GM03348 (cell line): ENCODE measurements at regions not wholly inside any gene's neighbourhood (a gene's known extent, or its start where the extent isn't known, plus 50 kb on each side); places are given as distances from the start of the nearest gene placed in this dataset.
"Not testable (repeated sequence)": the region's sequence is repeated elsewhere in the genome, so short reads cannot be mapped to it uniquely, and the experiment has no call there.

Source experiments
- DNase-seq: peaks from one replicate; pipeline ENCODE4 v3.0.0; 2012; ENCODE audit warnings: low spot score

- no peak for DNase-seq
Measured at GRCh38 chr6:147977851-147978465, 364.7 kb upstream of the SASH1 start.

GRCh38 chr6:147979966-147980365 is 362.7 kb upstream of the SASH1 start:
- DNase-seq = no peak

- no peak for DNase-seq
Measured at GRCh38 chr6:147983581-147984366, 358.9 kb upstream of the SASH1 start.

GRCh38 chr6:147986846-147987245 is 355.8 kb upstream of the SASH1 start:
- no peak for DNase-seq

GRCh38 chr6:147990159-147990558 is 352.5 kb upstream of the SASH1 start:
- no peak for DNase-seq

GRCh38 chr6:147991961-147992360 is 350.7 kb upstream of the SASH1 start:
- DNase-seq = no peak

GRCh38 chr6:147999001-147999540 is 343.6 kb upstream of the SASH1 start:
- DNase-seq = no peak

- DNase-seq = no peak
Measured at GRCh38 chr6:148001844-148002642, 340.6 kb upstream of the SASH1 start.

GRCh38 chr6:148004651-148005050 is 338.0 kb upstream of the SASH1 start:
- DNase-seq = no peak

- no peak for DNase-seq
Measured at GRCh38 chr6:148005806-148006205, 336.8 kb upstream of the SASH1 start.

- not testable (repeated sequence) for DNase-seq
Measured at GRCh38 chr6:148010516-148010915, 332.1 kb upstream of the SASH1 start.

GRCh38 chr6:148016013-148016412 is 326.6 kb upstream of the SASH1 start:
- no peak for DNase-seq

- no peak for DNase-seq
Measured at GRCh38 chr6:148021165-148021564, 321.5 kb upstream of the SASH1 start.

GRCh38 chr6:148021699-148022098 is 320.9 kb upstream of the SASH1 start:
- DNase-seq = no peak

GRCh38 chr6:148022279-148022678 is 320.4 kb upstream of the SASH1 start:
- not testable (repeated sequence) for DNase-seq

GRCh38 chr6:148027201-148027600 is 315.4 kb upstream of the SASH1 start:
- no peak for DNase-seq

GRCh38 chr6:148035806-148036390 is 306.7 kb upstream of the SASH1 start:
- DNase-seq = no peak

GRCh38 chr6:148037496-148037895 is 305.1 kb upstream of the SASH1 start:
- no peak for DNase-seq

- no peak for DNase-seq
Measured at GRCh38 chr6:148041546-148041945, 301.1 kb upstream of the SASH1 start.

- no peak for DNase-seq
Measured at GRCh38 chr6:148042536-148042935, 300.1 kb upstream of the SASH1 start.

GRCh38 chr6:148044261-148044751 is 298.3 kb upstream of the SASH1 start:
- no peak for DNase-seq

GRCh38 chr6:148044921-148045320 is 297.7 kb upstream of the SASH1 start:
- no peak for DNase-seq
